Myocyte (in vitro differentiated cells): ENCODE measurements at regions not wholly inside any gene's neighbourhood (a gene's known extent, or its start where the extent isn't known, plus 50 kb on each side); places are given as distances from the start of the nearest gene placed in this dataset.

Experiments used
- DNase-seq: peaks from one replicate; pipeline ENCODE4 v3.0.0-alpha.2; 2012; ENCODE audit warnings: low read depth

DNA sequence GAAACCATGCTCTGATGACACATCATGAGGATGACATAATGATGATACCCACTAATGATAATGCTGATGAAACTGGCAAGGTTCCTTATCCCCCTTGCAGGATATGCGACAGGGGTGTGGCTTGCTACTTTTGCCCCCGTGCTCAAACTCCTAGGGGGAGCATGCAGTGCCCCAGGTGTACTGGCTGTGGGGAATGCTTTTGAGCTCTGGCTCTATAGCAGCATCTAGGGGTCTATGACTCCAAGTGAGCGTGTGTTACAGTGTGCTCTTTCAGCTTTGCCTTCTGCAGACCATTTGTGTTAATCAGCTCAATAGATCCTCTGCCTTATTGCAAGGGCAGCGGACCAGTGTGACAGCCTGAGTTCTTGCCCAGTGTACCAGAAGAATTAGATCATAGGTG is 1239.5 kb downstream of the SI start:
- no peak for DNase-seq

GRCh38 chr3:163832547-163832946 is 1245.7 kb downstream of the SI start:
- DNase-seq, result no peak

- no peak for DNase-seq
Observed at GRCh38 chr3:163821841-163822240, 1256.5 kb downstream of the SI start.

DNA sequence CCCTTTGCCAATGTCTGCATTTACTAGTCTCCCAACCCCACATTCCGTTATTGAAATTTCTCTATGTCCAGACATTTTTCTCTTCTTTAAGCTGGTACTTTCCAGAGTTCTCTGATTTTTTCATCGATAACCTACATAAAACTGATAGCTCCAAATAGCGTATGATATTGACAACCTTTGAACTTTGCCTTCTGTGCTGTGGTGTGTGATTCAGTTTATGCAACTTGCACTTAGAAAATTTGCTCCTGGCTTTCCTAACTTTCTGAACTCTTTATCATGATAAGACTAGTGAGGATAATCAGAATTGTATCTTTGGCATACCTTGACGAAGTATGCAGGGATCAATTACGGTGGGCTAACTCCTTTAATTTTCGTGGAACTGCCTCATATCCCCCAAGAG is 1261.3 kb downstream of the SI start:
- no peak for DNase-seq

DNA sequence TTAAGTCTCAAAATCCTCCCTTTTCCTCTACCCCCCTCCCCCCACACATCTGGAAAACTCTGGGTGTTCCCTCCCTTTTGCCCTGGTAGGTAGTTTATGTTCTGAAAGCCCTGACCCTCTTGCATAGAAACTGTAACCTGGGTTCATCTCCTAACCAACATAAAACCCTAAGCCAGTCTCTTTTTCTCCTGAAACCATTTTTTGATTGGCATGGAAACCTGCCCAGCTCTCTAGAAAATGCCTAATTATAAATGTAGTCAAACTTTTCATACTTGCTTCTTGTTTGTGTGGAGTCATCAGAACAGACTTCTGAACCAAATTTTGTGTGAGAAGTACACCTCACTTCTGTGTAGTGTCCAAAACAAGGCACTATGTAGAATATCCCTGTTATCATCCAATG is 1264.4 kb downstream of the SI start:
- no peak for DNase-seq

GRCh38 chr3:163812006-163812405 is 1266.3 kb downstream of the SI start:
- no peak for DNase-seq

DNA sequence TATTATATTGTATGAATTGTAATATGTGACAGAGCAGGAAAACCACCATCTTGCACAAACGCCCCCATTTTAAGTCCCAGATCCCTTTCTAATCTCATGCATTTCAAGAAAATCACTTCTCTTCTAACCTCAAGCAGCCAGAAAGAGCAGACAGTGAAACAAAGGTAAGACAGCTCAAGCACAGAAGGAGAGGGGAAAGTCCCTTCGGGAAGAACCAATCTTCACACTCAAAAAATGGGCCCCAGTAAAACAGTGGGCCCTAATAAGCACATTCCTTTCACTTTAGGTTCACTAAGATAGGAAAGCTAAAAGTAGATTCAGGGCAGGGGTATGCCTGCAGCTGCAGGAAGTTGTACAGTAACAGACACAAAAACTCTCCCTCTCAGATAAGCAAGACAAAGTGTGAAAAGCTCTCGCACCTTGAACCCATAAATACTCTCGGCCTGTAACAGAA is 1268.7 kb downstream of the SI start:
- no peak for DNase-seq

DNA sequence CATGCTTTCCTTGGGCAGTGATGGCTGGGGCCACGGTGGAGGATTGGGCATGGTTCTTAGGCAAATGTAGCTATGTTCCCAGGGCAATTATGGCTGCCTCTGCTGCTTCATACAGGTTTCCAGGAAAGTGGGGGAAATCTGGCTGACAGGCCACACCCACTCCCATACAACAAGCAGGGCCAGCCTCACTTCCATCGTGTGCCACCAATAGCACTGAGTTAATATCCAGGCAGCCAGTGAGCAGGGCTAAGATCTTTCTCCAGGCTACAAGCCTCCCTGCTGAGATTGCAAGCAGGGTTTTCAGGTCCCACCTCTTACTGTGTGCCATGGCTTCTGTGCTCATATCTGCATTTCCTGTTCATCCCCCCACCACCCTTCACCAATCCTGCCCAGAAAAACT is 1291.9 kb downstream of the SI start:
- DNase-seq, result no peak

DNA sequence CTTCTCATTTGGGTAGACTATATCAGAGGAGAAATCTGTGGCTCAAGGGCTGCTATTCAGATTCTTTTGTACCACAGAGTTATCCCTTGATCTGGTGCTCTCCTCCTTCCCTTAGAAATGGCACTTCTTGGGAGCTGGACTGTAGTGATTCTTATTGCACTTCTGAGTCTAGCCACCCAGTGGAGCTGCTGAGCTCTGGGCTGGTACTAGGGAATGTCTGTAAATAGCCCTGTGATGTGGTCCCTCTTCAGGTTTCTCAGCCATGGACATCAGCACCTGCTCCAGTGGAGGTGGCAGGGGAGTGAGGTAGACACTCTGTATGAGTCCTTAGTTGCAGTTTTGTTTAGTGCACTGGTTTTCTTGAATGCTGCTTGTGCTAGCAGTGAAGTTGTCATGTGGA is 1292.6 kb downstream of the SI start:
- DNase-seq, result no peak

GRCh38 chr3:163779396-163780344 is 1298.6 kb downstream of the SI start:
- no peak for DNase-seq

DNA sequence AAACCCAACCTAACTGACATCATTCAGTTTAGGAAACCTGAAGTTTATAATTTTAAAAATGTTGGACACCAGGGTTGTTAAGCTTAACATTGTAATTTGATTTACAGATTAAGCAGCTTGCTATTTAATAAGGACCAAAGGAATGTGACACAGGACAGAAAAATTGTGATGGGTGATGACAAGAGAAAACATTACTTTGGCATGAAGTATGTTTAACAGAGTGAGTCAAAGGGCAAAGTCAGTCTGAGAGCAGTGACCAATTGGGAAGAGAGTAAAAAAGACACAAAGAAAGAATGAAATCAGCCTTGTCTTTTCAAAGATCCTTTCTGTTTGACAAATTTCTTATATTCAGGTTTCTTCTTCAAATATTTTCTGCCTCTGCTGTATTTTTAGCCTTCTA is 1301.6 kb downstream of the SI start:
- no peak for DNase-seq

DNA sequence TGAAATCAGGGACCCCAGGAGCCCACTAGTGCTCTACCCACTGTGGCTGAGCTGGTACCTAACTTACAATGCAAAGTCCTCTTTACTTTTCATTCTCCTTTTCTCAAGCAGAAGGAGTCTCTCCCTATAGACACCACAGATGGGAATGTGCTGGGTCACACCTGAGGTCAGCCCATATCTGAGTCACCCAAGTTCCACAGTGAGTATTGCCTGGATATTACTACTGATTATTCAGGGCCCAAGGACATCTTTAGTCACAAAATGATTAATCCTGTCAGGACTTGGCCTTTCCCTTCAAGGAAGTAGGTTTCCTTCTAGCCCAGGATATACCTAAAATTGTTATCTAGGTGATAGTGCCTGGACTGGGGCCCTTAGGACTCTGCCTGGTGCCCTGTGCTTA is 1305.2 kb downstream of the SI start:
- no peak for DNase-seq

DNA sequence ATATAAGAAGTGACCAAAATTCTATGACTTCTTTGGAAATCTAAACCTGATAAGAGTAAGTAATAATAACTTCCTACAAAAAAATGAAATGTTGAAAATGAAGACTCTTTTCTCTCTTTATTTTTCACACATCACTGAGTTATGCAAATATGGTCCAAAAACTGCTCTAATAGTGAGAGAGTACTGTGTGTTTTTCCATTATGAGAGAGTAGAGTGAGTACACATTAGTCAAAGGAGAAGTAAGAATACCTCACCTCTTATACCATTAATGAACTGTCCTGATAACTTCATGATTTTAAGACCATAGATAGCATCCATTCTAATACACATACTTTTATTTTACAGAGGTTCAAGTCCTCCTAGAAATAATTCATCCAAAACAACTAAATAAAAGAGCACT is 1310.2 kb downstream of the SI start:
- DNase-seq, result no peak

DNA sequence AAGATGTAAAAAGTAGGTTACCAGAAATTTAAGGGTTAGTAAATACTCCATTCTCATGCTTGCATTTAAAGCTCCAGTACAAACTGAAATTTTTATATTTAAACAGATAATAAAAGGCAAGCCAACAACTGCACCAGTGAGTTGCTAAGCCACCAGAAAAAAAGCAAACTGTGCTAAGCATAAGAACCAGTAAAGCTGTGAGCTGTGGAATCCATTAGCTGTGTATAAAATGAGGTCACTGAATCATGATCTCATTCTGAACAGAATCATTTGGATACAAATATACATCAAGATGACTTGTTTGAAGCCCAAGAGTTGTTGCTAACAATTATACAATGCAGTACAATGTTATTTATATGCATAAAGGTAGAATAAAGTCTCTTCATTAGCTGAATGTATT is 1312.2 kb downstream of the SI start:
- DNase-seq, result no peak

DNA sequence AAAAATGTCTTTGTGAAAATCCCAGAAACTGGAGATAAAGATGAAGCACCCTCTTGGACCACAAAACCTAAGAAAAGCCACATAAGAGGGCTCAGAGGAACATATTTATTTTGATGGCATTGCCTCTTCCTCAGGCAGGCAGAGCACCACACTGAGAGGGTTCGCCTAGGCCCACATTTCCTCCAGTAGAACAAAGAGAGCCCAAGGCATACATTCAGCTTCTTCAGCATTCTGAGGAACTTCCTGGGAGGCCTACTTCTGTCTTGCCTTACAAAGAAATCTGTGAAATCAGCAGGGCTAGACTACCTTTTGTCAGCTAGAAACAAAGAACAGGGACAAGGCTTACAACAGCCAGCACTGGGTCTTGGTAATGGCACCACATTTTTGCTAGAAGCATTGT is 1325.3 kb downstream of the SI start:
- no peak for DNase-seq

GRCh38 chr3:163745204-163745603 is 1333.1 kb downstream of the SI start:
- DNase-seq, result no peak

DNA sequence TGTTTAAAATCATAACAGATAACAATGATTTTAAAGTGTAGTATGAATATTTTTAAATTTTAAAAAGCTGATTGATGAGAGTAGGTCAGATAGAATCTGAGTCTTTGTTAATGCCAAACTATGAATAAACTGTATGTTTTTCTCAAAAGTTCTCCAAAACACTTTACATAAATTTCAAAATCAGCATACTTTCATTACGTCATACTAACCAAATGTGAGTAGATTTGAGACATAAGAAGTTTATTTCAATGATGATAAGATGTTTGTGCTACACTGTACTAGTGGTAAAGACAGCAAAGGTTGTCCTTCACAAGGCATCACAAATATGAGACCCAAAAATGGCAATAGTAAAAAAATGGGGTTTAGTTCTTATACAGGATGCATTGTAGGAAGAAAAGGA is 1342.9 kb downstream of the SI start:
- no peak for DNase-seq

DNA sequence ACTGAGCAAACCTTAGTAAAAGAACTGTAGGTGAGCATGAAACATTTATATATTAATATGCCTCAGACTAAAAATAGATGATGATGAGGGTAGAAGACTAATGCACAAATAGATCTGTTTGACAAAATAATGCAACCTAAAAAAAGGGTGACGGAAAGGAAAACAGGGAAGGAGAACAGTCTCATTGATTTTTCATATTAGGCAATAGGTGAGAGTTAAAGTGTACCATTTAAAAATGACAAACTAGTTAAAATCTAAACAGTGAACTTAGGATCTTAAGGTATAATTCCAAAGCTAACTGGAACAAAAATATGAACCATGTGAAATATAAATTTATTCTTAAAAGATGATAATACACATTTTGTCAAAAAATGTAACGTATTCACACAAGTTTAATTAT is 1347.6 kb downstream of the SI start:
- no peak for DNase-seq

GRCh38 chr3:163726125-163726524 is 1352.2 kb downstream of the SI start:
- DNase-seq, result no peak

- DNase-seq, result no peak
Observed at GRCh38 chr3:163722405-163722804, 1355.9 kb downstream of the SI start.

DNA sequence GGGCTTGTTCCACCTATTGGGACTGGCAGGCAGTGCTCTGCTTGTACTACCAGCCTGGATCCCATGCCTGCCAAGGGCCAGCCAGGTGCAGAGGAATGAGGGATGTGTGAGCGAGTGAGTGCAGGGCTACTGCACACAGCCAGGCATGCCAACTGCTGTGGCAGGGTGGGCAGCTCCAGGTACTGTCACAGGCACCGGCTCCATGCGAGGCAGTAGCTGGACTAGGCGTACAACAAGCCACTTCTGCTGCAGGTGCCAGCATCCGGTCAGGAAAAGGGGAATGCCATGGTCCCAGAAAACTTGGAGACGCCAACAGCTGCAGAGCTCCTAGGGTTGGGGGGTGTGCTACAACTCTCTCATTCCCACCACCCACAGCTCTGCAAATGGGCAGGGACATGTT is 1356.7 kb downstream of the SI start:
- DNase-seq, result no peak

GRCh38 chr3:163717377-163717776 is 1360.9 kb downstream of the SI start:
- DNase-seq, result no peak

GRCh38 chr3:163708428-163708827 is 1369.9 kb downstream of the SI start:
- no peak for DNase-seq
